Ishikawa (cell line): ENCODE measurements at regions not wholly inside any gene's neighbourhood (a gene's known extent, or its start where the extent isn't known, plus 50 kb on each side); places are given as distances from the start of the nearest gene placed in this dataset.

ENCODE experiments used
- CEBPB ChIP-seq: IDR thresholded peaks from 2 replicates; pipeline ENCODE4 v1.6.1; 2012
- CREB1 ChIP-seq: IDR thresholded peaks from 2 replicates; pipeline ENCODE4 v1.6.1; 2012; ENCODE audit warnings: low read depth
- EGR1 ChIP-seq: IDR thresholded peaks from 2 replicates; pipeline ENCODE4 v1.6.1; 2012
- EP300 ChIP-seq: IDR thresholded peaks from 2 replicates; pipeline ENCODE4 v1.6.1; 2012; ENCODE audit warnings: borderline replicate concordance
- FOXM1 ChIP-seq: IDR thresholded peaks from 2 replicates; pipeline ENCODE4 v1.6.1; 2012; ENCODE audit warnings: low read depth, borderline replicate concordance
- MAX ChIP-seq: IDR thresholded peaks from 2 replicates; pipeline ENCODE4 v1.6.1; 2012
- NFIC ChIP-seq: IDR thresholded peaks from 2 replicates; pipeline ENCODE4 v1.6.1; 2012
- RAD21 ChIP-seq: IDR thresholded peaks from 2 replicates; pipeline ENCODE4 v1.6.1; 2012; ENCODE audit warnings: low read depth
- REST ChIP-seq: IDR thresholded peaks from 2 replicates; pipeline ENCODE4 v1.6.1; 2012; ENCODE audit warnings: low read depth, mild to moderate bottlenecking
- TAF1 ChIP-seq: IDR thresholded peaks from 2 replicates; pipeline ENCODE4 v1.6.1; 2012; ENCODE audit warnings: low read depth, mild to moderate bottlenecking
- TCF12 ChIP-seq: IDR thresholded peaks from 2 replicates; pipeline ENCODE4 v1.6.1; 2012; ENCODE audit warnings: low read depth
- TEAD4 ChIP-seq: IDR thresholded peaks from 2 replicates; pipeline ENCODE4 v1.6.1; 2012
- USF1 ChIP-seq: IDR thresholded peaks from 2 replicates; pipeline ENCODE4 v1.6.1; 2012
- YY1 ChIP-seq: IDR thresholded peaks from 2 replicates; pipeline ENCODE4 v1.6.1; 2012; ENCODE audit warnings: low read depth
- ZBTB7A ChIP-seq: IDR thresholded peaks from 2 replicates; pipeline ENCODE4 v1.6.1; 2012; ENCODE audit warnings: low read depth

- no peak for TF ChIP-seq TEAD4
- TF ChIP-seq CEBPB = no peak
- no peak for TF ChIP-seq CREB1
- TF ChIP-seq REST = no peak
- TF ChIP-seq TAF1 = no peak
- no peak for TF ChIP-seq NFIC
- no peak for TF ChIP-seq ZBTB7A
- TF ChIP-seq FOXM1 = no peak
- no peak for TF ChIP-seq MAX
- no peak for TF ChIP-seq RAD21
- no peak for TF ChIP-seq USF1
- no peak for TF ChIP-seq YY1
- TF ChIP-seq TCF12 = no peak
- no peak for TF ChIP-seq EP300
- TF ChIP-seq EGR1 = no peak
Observed at GRCh38 chr2:19695706-19696105, 206.1 kb downstream of the TTC32 start.

- TF ChIP-seq RAD21 = no peak
- no peak for TF ChIP-seq EGR1
- no peak for TF ChIP-seq CEBPB
- TF ChIP-seq EP300 = no peak
- TF ChIP-seq YY1 = no peak
- no peak for TF ChIP-seq MAX
Observed at GRCh38 chr2:19691892-19692291, 209.9 kb downstream of the TTC32 start.

- no peak for TF ChIP-seq TCF12
- TF ChIP-seq ZBTB7A = no peak
- no peak for TF ChIP-seq TAF1
- TF ChIP-seq EP300 = no peak
- no peak for TF ChIP-seq USF1
- TF ChIP-seq YY1 = no peak
Observed at GRCh38 chr2:19690429-19690828, 211.4 kb downstream of the TTC32 start.

- TF ChIP-seq RAD21 (no peak), TCF12 (no peak), NFIC (no peak), EP300 (no peak), FOXM1 (no peak), TEAD4 (no peak), CEBPB (no peak), USF1 (no peak), CREB1 (no peak), EGR1 (no peak), REST (no peak), TAF1 (no peak), YY1 (no peak), ZBTB7A (no peak), MAX (no peak)
Observed at GRCh38 chr2:19689646-19690168, 212.1 kb downstream of the TTC32 start.

GRCh38 chr2:19688059-19688458 is 213.7 kb downstream of the TTC32 start:
- TF ChIP-seq CEBPB (no peak), EP300 (no peak), NFIC (no peak), CREB1 (no peak), TCF12 (no peak), MAX (no peak), TEAD4 (no peak), RAD21 (no peak), ZBTB7A (no peak)
